ENCODE measurements at regions not wholly inside any gene's neighbourhood (a gene's known extent, or its start where the extent isn't known, plus 50 kb on each side); places are given as distances from the start of the nearest gene placed in this dataset.

DNA sequence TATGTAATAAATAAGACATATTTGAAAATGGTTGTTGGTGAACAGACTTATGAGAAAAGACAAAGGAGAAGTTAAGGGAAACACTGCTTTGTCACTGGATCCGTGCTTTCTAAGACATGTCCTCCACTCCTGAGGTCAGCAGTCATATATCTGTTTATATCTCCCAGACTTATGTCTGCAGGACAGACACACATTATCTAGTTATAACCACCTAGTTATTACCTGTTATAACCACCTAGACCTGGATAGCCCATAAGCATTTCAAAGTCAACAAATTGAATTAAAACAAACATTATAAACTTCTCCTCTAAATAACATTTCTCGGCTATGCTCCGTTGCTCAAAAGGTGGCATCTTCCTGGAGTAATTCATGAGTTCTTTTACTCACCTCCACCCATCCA, 96.4 kb downstream of the SPRY2 start (continued):
- TF ChIP-seq, protein P1, sequence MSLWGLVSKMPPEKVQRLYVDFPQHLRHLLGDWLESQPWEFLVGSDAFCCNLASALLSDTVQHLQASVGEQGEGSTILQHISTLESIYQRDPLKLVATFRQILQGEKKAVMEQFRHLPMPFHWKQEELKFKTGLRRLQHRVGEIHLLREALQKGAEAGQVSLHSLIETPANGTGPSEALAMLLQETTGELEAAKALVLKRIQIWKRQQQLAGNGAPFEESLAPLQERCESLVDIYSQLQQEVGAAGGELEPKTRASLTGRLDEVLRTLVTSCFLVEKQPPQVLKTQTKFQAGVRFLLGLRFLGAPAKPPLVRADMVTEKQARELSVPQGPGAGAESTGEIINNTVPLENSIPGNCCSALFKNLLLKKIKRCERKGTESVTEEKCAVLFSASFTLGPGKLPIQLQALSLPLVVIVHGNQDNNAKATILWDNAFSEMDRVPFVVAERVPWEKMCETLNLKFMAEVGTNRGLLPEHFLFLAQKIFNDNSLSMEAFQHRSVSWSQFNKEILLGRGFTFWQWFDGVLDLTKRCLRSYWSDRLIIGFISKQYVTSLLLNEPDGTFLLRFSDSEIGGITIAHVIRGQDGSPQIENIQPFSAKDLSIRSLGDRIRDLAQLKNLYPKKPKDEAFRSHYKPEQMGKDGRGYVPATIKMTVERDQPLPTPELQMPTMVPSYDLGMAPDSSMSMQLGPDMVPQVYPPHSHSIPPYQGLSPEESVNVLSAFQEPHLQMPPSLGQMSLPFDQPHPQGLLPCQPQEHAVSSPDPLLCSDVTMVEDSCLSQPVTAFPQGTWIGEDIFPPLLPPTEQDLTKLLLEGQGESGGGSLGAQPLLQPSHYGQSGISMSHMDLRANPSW (CRISPR knock-in tag; conservative IDR thresholded peaks at IDR 0.05; ENCODE audit: low read depth) = no peak
- no peak for TF ChIP-seq GABPB1 (CRISPR knock-in tag; IDR thresholded peaks at IDR 0.05)

DNA sequence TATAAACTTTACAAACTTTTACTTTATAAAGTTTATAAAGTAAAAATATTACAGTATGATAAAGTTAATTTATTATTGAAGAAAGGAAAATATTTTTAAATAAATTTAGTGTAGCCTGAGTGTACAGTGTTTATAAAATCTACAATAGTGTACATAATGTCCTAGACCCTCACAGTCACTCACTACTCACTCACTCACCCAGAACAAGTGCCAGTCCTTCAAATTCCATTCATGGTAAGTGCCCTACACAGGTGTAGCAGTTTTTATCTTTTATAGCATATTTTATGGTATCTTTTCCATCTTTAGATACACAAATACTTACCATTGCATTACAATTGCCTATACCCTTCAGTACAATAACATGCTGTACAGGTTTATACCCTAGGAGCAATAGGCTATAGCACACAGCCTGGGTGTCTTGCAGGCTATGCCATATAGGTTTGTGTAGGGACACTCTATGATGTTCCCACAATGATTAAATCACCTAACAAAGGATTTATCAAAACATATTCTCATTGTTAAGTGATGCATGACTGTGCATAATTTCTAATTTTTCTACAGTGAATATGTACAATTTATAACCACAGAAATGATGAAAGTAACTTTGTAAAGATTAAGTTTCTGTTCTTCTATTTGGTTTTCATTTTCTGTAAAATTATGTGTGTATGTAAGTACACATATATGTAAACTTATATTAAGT, 98.0 kb downstream of the SPRY2 start:
- ATAC-seq (no peak), DNase-seq (ENCODE audit: low spot score) (no peak)
- no peaks in the 10 kb centered on the region for H3K36me3 Mint-ChIP-seq
- no peaks in the 10 kb centered on the region for H3K9me3 Mint-ChIP-seq
- POLR2A ChIA-PET = no interaction called here
- H3K4me3 Mint-ChIP-seq = no peak overlapping the region
- no peak overlapping the region for H3K27ac Mint-ChIP-seq
- H3K4me1 Mint-ChIP-seq = peaks cover 23% of the 10 kb centered on the region
- CTCF ChIA-PET = no interaction called here
- no peak for TF ChIP-seq CREB1 (CRISPR knock-in tag; IDR thresholded peaks at IDR 0.05)
- no peaks in the 10 kb centered on the region for H3K27me3 Mint-ChIP-seq (ENCODE audit: low read depth)

- DNase-seq (ENCODE audit: low spot score) (no peak), ATAC-seq (no peak)
- H3K27me3 Mint-ChIP-seq (ENCODE audit: low read depth) = no peaks in the 10 kb centered on the region
- H3K9me3 Mint-ChIP-seq = no peaks in the 10 kb centered on the region
- ChIA-PET POLR2A (no interaction called here), CTCF (no interaction called here)
- H3K4me3 Mint-ChIP-seq = no peak overlapping the region
- H3K36me3 Mint-ChIP-seq = no peaks in the 10 kb centered on the region
- H3K4me1 Mint-ChIP-seq = peaks cover 31% of the 10 kb centered on the region
- no peak overlapping the region for H3K27ac Mint-ChIP-seq
- TF ChIP-seq FOXP1 (CRISPR knock-in tag; IDR thresholded peaks at IDR 0.05; ENCODE audit: borderline replicate concordance) (no peak), IRF2 (CRISPR knock-in tag; IDR thresholded peaks at IDR 0.05; ENCODE audit: borderline replicate concordance, low read depth) (no peak), ATF1 (CRISPR knock-in tag; IDR thresholded peaks at IDR 0.05) (no peak), FOXJ3 (CRISPR knock-in tag; IDR thresholded peaks at IDR 0.05; ENCODE audit: borderline replicate concordance) (no peak), ZNF121 (CRISPR knock-in tag; IDR thresholded peaks at IDR 0.05) (no peak), USF1 (CRISPR knock-in tag; IDR thresholded peaks at IDR 0.05) (no peak), ARID4B (CRISPR knock-in tag; IDR thresholded peaks at IDR 0.05; ENCODE audit: borderline replicate concordance) (no peak)
- TF ChIP-seq, protein P1 (CRISPR knock-in tag; conservative IDR thresholded peaks at IDR 0.05; ENCODE audit: low read depth) = no peak
- TF ChIP-seq, protein P2, sequence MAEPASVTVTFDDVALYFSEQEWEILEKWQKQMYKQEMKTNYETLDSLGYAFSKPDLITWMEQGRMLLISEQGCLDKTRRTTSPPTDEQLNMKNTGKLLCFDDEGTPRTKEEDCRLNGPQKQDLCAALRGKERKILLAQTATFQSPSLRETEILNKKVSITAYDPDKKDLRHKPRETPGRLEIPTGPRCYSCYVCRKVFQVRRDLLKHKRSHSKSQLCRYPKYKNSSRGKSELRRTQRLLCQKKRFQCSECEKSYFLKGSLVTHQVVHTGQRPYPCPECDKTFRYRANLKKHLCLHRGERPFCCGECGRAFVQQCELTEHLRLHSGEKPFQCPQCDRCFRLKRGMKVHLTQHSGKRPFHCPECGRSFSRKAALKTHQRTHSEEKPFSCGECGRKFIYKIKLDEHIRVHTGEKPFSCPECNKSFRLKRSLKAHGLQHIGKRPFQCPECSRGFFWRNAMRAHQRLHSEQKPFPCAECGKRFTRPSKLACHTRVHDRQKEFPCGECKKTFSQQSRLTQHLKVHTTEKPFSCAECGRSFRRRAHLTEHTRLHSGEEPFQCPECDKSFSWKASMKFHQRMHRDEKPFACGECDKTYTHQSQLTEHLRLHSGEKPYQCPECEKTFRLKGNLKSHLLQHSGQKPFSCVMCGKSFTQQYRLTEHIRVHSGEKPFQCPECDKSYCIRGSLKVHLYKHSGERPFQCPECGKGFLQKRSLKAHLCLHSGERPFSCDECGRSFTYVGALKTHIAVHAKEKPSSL (CRISPR knock-in tag; conservative IDR thresholded peaks at IDR 0.05) = no peak
- TF ChIP-seq, protein P3, sequence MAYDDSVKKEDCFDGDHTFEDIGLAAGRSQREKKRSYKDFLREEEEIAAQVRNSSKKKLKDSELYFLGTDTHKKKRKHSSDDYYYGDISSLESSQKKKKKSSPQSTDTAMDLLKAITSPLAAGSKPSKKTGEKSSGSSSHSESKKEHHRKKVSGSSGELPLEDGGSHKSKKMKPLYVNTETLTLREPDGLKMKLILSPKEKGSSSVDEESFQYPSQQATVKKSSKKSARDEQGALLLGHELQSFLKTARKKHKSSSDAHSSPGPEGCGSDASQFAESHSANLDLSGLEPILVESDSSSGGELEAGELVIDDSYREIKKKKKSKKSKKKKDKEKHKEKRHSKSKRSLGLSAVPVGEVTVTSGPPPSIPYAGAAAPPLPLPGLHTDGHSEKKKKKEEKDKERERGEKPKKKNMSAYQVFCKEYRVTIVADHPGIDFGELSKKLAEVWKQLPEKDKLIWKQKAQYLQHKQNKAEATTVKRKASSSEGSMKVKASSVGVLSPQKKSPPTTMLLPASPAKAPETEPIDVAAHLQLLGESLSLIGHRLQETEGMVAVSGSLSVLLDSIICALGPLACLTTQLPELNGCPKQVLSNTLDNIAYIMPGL (CRISPR knock-in tag; IDR thresholded peaks at IDR 0.05) = no peak
- TF ChIP-seq, protein P4, sequence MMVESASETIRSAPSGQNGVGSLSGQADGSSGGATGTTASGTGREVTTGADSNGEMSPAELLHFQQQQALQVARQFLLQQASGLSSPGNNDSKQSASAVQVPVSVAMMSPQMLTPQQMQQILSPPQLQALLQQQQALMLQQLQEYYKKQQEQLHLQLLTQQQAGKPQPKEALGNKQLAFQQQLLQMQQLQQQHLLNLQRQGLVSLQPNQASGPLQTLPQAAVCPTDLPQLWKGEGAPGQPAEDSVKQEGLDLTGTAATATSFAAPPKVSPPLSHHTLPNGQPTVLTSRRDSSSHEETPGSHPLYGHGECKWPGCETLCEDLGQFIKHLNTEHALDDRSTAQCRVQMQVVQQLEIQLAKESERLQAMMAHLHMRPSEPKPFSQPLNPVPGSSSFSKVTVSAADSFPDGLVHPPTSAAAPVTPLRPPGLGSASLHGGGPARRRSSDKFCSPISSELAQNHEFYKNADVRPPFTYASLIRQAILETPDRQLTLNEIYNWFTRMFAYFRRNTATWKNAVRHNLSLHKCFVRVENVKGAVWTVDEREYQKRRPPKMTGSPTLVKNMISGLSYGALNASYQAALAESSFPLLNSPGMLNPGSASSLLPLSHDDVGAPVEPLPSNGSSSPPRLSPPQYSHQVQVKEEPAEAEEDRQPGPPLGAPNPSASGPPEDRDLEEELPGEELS (CRISPR knock-in tag; IDR thresholded peaks at IDR 0.05) = no peak
These were observed 101.2 kb downstream of the SPRY2 start for GRCh38 chr13:80239571-80240255.
